Uterus (tissue), 3 donors: ENCODE measurements at regions not wholly inside any gene's neighbourhood (a gene's known extent, or its start where the extent isn't known, plus 50 kb on each side); places are given as distances from the start of the nearest gene placed in this dataset.

Experiments
- DNase-seq, 2 donors: peaks; one replicate each; pipeline ENCODE4 v3.0.0-alpha.2; 2019 to 2020
- H3K27ac ChIP-seq, 2 donors: fragments of 200-600 bp; sonication (generic); 1 replicate in 1 of 2; 2 replicates in 1 of 2; pipeline ENCODE4 v1.5.1; 2016 to 2018
- H3K27me3 ChIP-seq, 2 donors: fragments of 200-600 bp; sonication (generic); one replicate each; pipeline ENCODE4 v1.5.1; 2018 to 2019; ENCODE audit warnings: control low read depth in 1 of 2
- H3K36me3 ChIP-seq, 2 donors: fragments of 200-600 bp; sonication (generic); one replicate each; pipeline ENCODE4 v1.5.1; 2019; ENCODE audit warnings: control low read depth in 1 of 2
- H3K4me1 ChIP-seq, 2 donors: fragments of 200-600 bp; sonication (generic); one replicate each; pipeline ENCODE4 v1.5.1; 2018 to 2019; ENCODE audit warnings: control low read depth in 1 of 2
- H3K4me3 ChIP-seq, 2 donors: fragments of 200-600 bp; sonication (generic); 1 replicate in 1 of 2; 2 replicates in 1 of 2; pipeline ENCODE4 v1.5.1; 2018 to 2019; ENCODE audit warnings: mild to moderate bottlenecking in 1 of 2
- H3K9me3 ChIP-seq, 2 donors: fragments of 200-600 bp; sonication (generic); one replicate each; pipeline ENCODE4 v1.5.1; 2019; ENCODE audit warnings: control low read depth in 1 of 2
- CTCF ChIP-seq, 4 experiments: fragments of 200-600 bp in 2 of 4; fragments of 450-650 bp in 2 of 4; sonication (generic) in 2 of 4; IDR thresholded peaks; one replicate each; pipeline ENCODE4 v1.5.1; 2016 to 2019; ENCODE audit warnings: antibody characterized with exemption in 4 of 4, mild to moderate bottlenecking in 2 of 4, moderate library complexity in 1 of 4
- POLR2A ChIP-seq, 2 donors: fragments of 450-650 bp; IDR thresholded peaks; one replicate each; pipeline ENCODE4 v1.6.1; 2016; ENCODE audit warnings: antibody characterized with exemption in 2 of 2, mild to moderate bottlenecking in 1 of 2, moderate library complexity in 1 of 2
- intact Hi-C: fragments of 100-400 bp; cut with DNase I; formaldehyde crosslinking; loops from one replicate; pipeline ENCODE4 v1.15.1; 2023; ENCODE audit warnings: low total_unique reads
- donor health status: DM: yes; HTN: yes; CAD: no.

GRCh38 chr15:98143116-98143515 is 182.6 kb downstream of the ARRDC4 start:
- Histone ChIP-seq H3K27ac (no peak overlapping the region), H3K36me3 (no peaks in the 10 kb centered on the region), H3K4me3 (no peak overlapping the region), H3K9me3 (no peaks in the 10 kb centered on the region), H3K4me1 (no peaks in the 10 kb centered on the region), H3K27me3 (no peaks in the 10 kb centered on the region)
- DNase-seq = no peak
- TF ChIP-seq CTCF (IDR thresholded peaks at IDR 0.05) (no peak), POLR2A (IDR thresholded peaks at IDR 0.05) (no peak)
- intact Hi-C loops = no loop called here

GRCh38 chr15:98144388-98144787 is 183.9 kb downstream of the ARRDC4 start:
- no peak for TF ChIP-seq POLR2A (IDR thresholded peaks at IDR 0.05)
- no peak for TF ChIP-seq CTCF (IDR thresholded peaks at IDR 0.05)
- Histone ChIP-seq H3K36me3 (no peaks in the 10 kb centered on the region), H3K9me3 (no peaks in the 10 kb centered on the region), H3K27me3 (no peaks in the 10 kb centered on the region), H3K27ac (no peak overlapping the region), H3K4me1 (no peaks in the 10 kb centered on the region), H3K4me3 (no peak overlapping the region)
- DNase-seq = no peak
- intact Hi-C loops = no loop called here

GRCh38 chr15:98146031-98146820 is 185.7 kb downstream of the ARRDC4 start:
- H3K27me3 ChIP-seq = no peaks in the 10 kb centered on the region
- H3K4me1 ChIP-seq = no peaks in the 10 kb centered on the region
- no peak overlapping the region for H3K27ac ChIP-seq
- no peak for DNase-seq
- intact Hi-C loops = no loop called here
- H3K9me3 ChIP-seq = no peaks in the 10 kb centered on the region
- no peak for TF ChIP-seq CTCF (IDR thresholded peaks at IDR 0.05)
- no peak for TF ChIP-seq POLR2A (IDR thresholded peaks at IDR 0.05)
- no peaks in the 10 kb centered on the region for H3K36me3 ChIP-seq
- no peak overlapping the region for H3K4me3 ChIP-seq

GRCh38 chr15:98147415-98147814 is 186.9 kb downstream of the ARRDC4 start:
- Histone ChIP-seq H3K27ac (no peak overlapping the region), H3K27me3 (no peaks in the 10 kb centered on the region), H3K9me3 (no peaks in the 10 kb centered on the region), H3K4me3 (no peak overlapping the region), H3K36me3 (no peaks in the 10 kb centered on the region), H3K4me1 (no peaks in the 10 kb centered on the region)
- DNase-seq = no peak
- TF ChIP-seq CTCF (IDR thresholded peaks at IDR 0.05) = no peak
- no peak for TF ChIP-seq POLR2A (IDR thresholded peaks at IDR 0.05)
- intact Hi-C loops = no loop called here

GRCh38 chr15:98150084-98150483 is 189.6 kb downstream of the ARRDC4 start:
- intact Hi-C loops = no loop called here
- TF ChIP-seq POLR2A (IDR thresholded peaks at IDR 0.05) (no peak), CTCF (IDR thresholded peaks at IDR 0.05) (no peak)

More at GRCh38 chr15:98150084-98150483, 189.6 kb downstream of the ARRDC4 start:
- H3K27me3 ChIP-seq = no peaks in the 10 kb centered on the region
- H3K4me1 ChIP-seq = no peaks in the 10 kb centered on the region
- H3K9me3 ChIP-seq = no peaks in the 10 kb centered on the region
- H3K27ac ChIP-seq = no peak overlapping the region
- no peak overlapping the region for H3K4me3 ChIP-seq
- H3K36me3 ChIP-seq = no peaks in the 10 kb centered on the region
- no peak for DNase-seq
